ENCODE measurements at regions not wholly inside any gene's neighbourhood (a gene's known extent, or its start where the extent isn't known, plus 50 kb on each side); places are given as distances from the start of the nearest gene placed in this dataset.

GRCh38 chr7:25279705-25280104 lies 51.4 kb upstream of the NPVF start:
- no peak for DNase-seq (ENCODE audit: low read depth, low spot score)
- H3K4me3 ChIP-seq (ENCODE audit: low read length) = no peak overlapping the region

GRCh38 chr7:25280181-25280580 lies 51.9 kb upstream of the NPVF start:
- DNase-seq (ENCODE audit: low read depth, low spot score) = no peak
- no peak overlapping the region for H3K4me3 ChIP-seq (ENCODE audit: low read length)

GRCh38 chr7:25282194-25282593 lies 53.9 kb upstream of the NPVF start:
- no peak for DNase-seq (ENCODE audit: low read depth, low spot score)
- H3K4me3 ChIP-seq (ENCODE audit: low read length) = no peak overlapping the region

- DNase-seq (ENCODE audit: low read depth, low spot score) = no peak
- no peak overlapping the region for H3K4me3 ChIP-seq (ENCODE audit: low read length)
These were observed 58.5 kb upstream of the NPVF start for GRCh38 chr7:25286756-25287155.

- H3K4me3 ChIP-seq (ENCODE audit: low read length) = no peak overlapping the region
- DNase-seq (ENCODE audit: low read depth, low spot score) = no peak
These were observed 59.0 kb upstream of the NPVF start for GRCh38 chr7:25287291-25287690.

GRCh38 chr7:25288556-25289307 lies 60.4 kb upstream of the NPVF start:
- H3K4me3 ChIP-seq (ENCODE audit: low read length) = no peak overlapping the region
- DNase-seq (ENCODE audit: low read depth, low spot score) = no peak

GRCh38 chr7:25289518-25289917 lies 61.2 kb upstream of the NPVF start:
- DNase-seq (ENCODE audit: low read depth, low spot score) = no peak
- H3K4me3 ChIP-seq (ENCODE audit: low read length) = no peak overlapping the region

- no peak for DNase-seq (ENCODE audit: low read depth, low spot score)
- no peak overlapping the region for H3K4me3 ChIP-seq (ENCODE audit: low read length)
These were observed 66.3 kb upstream of the NPVF start for GRCh38 chr7:25294624-25295023.

- H3K4me3 ChIP-seq (ENCODE audit: low read length) = no peak overlapping the region
- DNase-seq (ENCODE audit: low read depth, low spot score) = no peak
These were observed 67.1 kb upstream of the NPVF start for GRCh38 chr7:25295387-25295786.

- no peak for DNase-seq (ENCODE audit: low read depth, low spot score)
- no peak overlapping the region for H3K4me3 ChIP-seq (ENCODE audit: low read length)
These were observed 67.8 kb upstream of the NPVF start for GRCh38 chr7:25296086-25296485.

- no peak for DNase-seq (ENCODE audit: low read depth, low spot score)
- H3K4me3 ChIP-seq (ENCODE audit: low read length) = no peak overlapping the region
These were observed 69.0 kb upstream of the NPVF start for GRCh38 chr7:25297278-25297677.

- no peak overlapping the region for H3K4me3 ChIP-seq (ENCODE audit: low read length)
- DNase-seq (ENCODE audit: low read depth, low spot score) = no peak
These were observed 75.2 kb upstream of the NPVF start for GRCh38 chr7:25303281-25304181.

GRCh38 chr7:25304691-25305090 lies 76.4 kb upstream of the NPVF start:
- DNase-seq (ENCODE audit: low read depth, low spot score) = no peak
- H3K4me3 ChIP-seq (ENCODE audit: low read length) = no peak overlapping the region

GRCh38 chr7:25305831-25306230 lies 77.5 kb upstream of the NPVF start:
- no peak overlapping the region for H3K4me3 ChIP-seq (ENCODE audit: low read length)
- DNase-seq (ENCODE audit: low read depth, low spot score) = no peak

GRCh38 chr7:25307624-25308023 lies 79.3 kb upstream of the NPVF start:
- no peak for DNase-seq (ENCODE audit: low read depth, low spot score)
- H3K4me3 ChIP-seq (ENCODE audit: low read length) = no peak overlapping the region

- no peak for DNase-seq (ENCODE audit: low read depth, low spot score)
- no peak overlapping the region for H3K4me3 ChIP-seq (ENCODE audit: low read length)
These were observed 80.0 kb upstream of the NPVF start for GRCh38 chr7:25308246-25308645.

- DNase-seq (ENCODE audit: low read depth, low spot score) = no peak
- H3K4me3 ChIP-seq (ENCODE audit: low read length) = no peak overlapping the region
These were observed 80.8 kb upstream of the NPVF start for GRCh38 chr7:25308906-25309705.

- H3K4me3 ChIP-seq (ENCODE audit: low read length) = no peak overlapping the region
- no peak for DNase-seq (ENCODE audit: low read depth, low spot score)
These were observed 82.6 kb upstream of the NPVF start for GRCh38 chr7:25310896-25311295.

GRCh38 chr7:25311346-25311745 lies 83.1 kb upstream of the NPVF start:
- H3K4me3 ChIP-seq (ENCODE audit: low read length) = no peak overlapping the region
- DNase-seq (ENCODE audit: low read depth, low spot score) = no peak

GRCh38 chr7:25312968-25313367 lies 84.7 kb upstream of the NPVF start:
- H3K4me3 ChIP-seq (ENCODE audit: low read length) = no peak overlapping the region

More at GRCh38 chr7:25312968-25313367, 84.7 kb upstream of the NPVF start:
- DNase-seq (ENCODE audit: low read depth, low spot score) = no peak
